ENCODE measurements at regions not wholly inside any gene's neighbourhood (a gene's known extent, or its start where the extent isn't known, plus 50 kb on each side); places are given as distances from the start of the nearest gene placed in this dataset.

DNA sequence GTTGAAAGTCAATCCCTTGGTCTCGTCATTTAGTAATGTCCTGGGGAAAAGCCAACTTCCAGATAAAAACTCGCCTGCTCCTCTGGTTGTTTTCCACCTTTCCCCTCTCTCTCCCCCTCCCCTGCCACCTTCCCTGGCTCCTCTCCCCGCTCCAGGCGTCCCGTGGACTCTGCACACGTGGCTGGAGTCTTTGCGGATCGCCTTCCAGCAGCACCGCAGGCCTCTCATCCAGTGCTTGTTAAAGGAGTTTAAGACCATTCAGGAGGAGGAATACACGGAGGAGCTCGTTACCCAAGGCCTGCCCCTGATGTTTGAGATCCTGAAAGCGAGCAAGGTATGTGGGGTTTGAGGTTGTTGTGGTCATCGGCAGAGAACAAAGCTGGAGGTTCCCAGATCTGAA lies 65.8 kb upstream of the PWP1 start:
- Histone ChIP-seq H3K4me1 (ENCODE audit: control insufficient read depth, insufficient read depth, low read length) (no peaks in the 10 kb centered on the region), H3K9ac (ENCODE audit: low read length in 2 of 2) (no peak overlapping the region), H3K27ac (ENCODE audit: low read length) (no peak overlapping the region), H3K27me3 (ENCODE audit: control insufficient read depth in 1 of 2, insufficient read depth in 2 of 2, low read length in 2 of 2) (peaks cover 3 to 9% of the 10 kb centered on the region in 2 donors), H3K9me3 (ENCODE audit: control insufficient read depth in 2 of 2, low read length in 2 of 2) (peaks cover 6% of the 10 kb centered on the region in 2 donors), H3K4me3 (ENCODE audit: low read length in 2 of 2) (no peak overlapping the region), H3K36me3 (ENCODE audit: control insufficient read depth in 2 of 2, insufficient read depth in 2 of 2, low read length in 2 of 2) (no peaks in the 10 kb centered on the region)

DNA sequence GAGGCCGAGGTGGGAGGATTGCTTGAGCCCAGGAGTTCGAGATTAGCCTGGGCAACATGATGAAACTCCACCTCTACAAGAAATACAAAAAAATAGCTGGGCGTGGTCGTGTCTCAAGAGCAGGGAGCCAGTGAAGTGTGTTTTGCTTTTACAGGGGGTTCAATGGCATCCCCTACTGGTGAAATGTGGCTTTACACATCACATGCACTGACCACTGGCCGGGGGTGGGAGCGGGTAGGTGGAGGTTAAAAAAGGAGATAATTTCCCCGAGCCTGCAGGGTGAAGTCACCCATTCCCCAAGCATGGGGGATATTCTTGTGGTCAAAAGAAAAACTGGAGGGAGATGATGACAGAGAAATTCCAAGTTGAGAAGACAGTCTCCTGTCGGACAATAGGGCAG lies 63.6 kb upstream of the PWP1 start:
- Histone ChIP-seq H3K9ac (ENCODE audit: low read length in 2 of 2) (no peak overlapping the region), H3K9me3 (ENCODE audit: control insufficient read depth in 2 of 2, low read length in 2 of 2) (peaks cover 6 to 16% of the 10 kb centered on the region in 2 donors), H3K4me3 (ENCODE audit: low read length in 2 of 2) (no peak overlapping the region)

DNA sequence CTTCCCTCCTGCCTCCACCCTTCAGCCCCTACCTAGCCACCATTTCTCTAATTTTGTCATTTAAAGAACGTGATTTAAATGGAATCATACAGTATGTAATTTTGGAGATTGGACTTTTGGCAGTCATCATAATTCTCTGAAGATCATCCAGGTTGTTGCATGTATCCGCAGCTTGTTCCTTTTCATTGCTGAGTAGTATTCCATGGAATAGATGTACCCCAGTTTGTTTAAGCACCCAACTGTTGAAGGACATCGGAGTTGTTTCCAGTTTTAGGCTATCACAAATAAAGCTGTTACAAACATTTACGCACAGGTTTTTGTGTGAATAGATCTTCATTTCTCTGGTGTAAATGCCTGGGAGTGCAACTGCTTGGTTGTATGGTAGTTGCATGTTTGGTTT lies 61.1 kb upstream of the PWP1 start:
- Histone ChIP-seq H3K4me1 (ENCODE audit: control insufficient read depth, insufficient read depth, low read length) (no peaks in the 10 kb centered on the region), H3K27me3 (ENCODE audit: control insufficient read depth in 1 of 2, insufficient read depth in 2 of 2, low read length in 2 of 2) (peaks cover 0 to 2% of the 10 kb centered on the region in 2 donors), H3K4me3 (ENCODE audit: low read length in 2 of 2) (no peak overlapping the region), H3K36me3 (ENCODE audit: control insufficient read depth in 2 of 2, insufficient read depth in 2 of 2, low read length in 2 of 2) (no peaks in the 10 kb centered on the region), H3K9me3 (ENCODE audit: control insufficient read depth in 2 of 2, low read length in 2 of 2) (peaks cover 6 to 16% of the 10 kb centered on the region in 2 donors), H3K9ac (ENCODE audit: low read length in 2 of 2) (no peak overlapping the region), H3K27ac (ENCODE audit: low read length) (no peak overlapping the region)

More for the DNA sequence above, 63.6 kb upstream of the PWP1 start:
- peaks cover 3 to 6% of the 10 kb centered on the region in 2 donors for H3K27me3 ChIP-seq (ENCODE audit: control insufficient read depth in 1 of 2, insufficient read depth in 2 of 2, low read length in 2 of 2)
- H3K4me1 ChIP-seq (ENCODE audit: control insufficient read depth, insufficient read depth, low read length): no peaks in the 10 kb centered on the region
- H3K27ac ChIP-seq (ENCODE audit: low read length): no peak overlapping the region
- no peaks in the 10 kb centered on the region for H3K36me3 ChIP-seq (ENCODE audit: control insufficient read depth in 2 of 2, insufficient read depth in 2 of 2, low read length in 2 of 2)

DNA sequence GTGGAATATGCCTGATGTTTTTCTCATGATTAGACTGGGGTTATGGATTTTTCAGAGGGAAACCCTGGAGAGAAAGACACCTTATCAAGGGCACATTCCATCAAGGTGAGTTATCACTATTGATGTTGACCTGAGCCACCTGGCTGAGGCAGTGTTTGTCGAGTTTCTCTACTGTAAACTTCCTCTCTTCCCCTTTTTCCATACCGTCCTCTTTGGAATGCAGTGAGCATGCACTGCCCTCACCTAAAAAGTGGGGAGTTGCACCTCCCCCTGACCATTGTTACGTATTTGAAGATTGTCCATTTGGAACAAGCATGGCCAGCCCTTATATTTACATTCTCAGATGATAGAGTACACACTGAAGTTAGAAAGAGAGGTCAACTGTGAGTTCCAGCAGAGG lies 53.9 kb upstream of the PWP1 start:
- Histone ChIP-seq H3K4me1 (ENCODE audit: control insufficient read depth, insufficient read depth, low read length) (no peaks in the 10 kb centered on the region), H3K36me3 (ENCODE audit: control insufficient read depth in 2 of 2, insufficient read depth in 2 of 2, low read length in 2 of 2) (no peaks in the 10 kb centered on the region), H3K9ac (ENCODE audit: low read length in 2 of 2) (no peak overlapping the region), H3K27me3 (ENCODE audit: control insufficient read depth in 1 of 2, insufficient read depth in 2 of 2, low read length in 2 of 2) (peaks cover 0 to 2% of the 10 kb centered on the region in 2 donors), H3K9me3 (ENCODE audit: control insufficient read depth in 2 of 2, low read length in 2 of 2) (peaks cover 0 to 7% of the 10 kb centered on the region in 2 donors), H3K4me3 (ENCODE audit: low read length in 2 of 2) (no peak overlapping the region), H3K27ac (ENCODE audit: low read length) (no peak overlapping the region)

DNA sequence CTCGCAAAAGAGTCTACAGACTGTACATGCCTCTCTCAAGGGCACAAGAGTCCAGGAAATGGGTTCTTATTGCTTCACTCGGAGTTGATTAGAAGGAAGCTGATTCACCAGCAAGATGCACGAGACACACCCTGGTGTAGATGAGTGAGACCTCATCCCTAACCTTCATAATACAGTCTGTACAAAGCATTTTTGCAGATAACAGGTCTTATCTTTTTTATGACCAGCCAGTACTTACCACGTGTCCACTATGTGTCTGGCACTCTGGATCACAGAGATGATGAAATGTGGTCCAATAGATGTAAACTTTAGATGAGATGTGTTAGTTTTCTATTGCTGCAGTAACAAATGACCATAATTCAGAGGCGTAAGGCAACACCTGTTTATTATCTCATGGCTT lies 53.4 kb upstream of the PWP1 start:
- H3K9ac ChIP-seq (ENCODE audit: low read length in 2 of 2): no peak overlapping the region
- H3K4me1 ChIP-seq (ENCODE audit: control insufficient read depth, insufficient read depth, low read length): no peaks in the 10 kb centered on the region
- peaks cover 0 to 7% of the 10 kb centered on the region in 2 donors for H3K9me3 ChIP-seq (ENCODE audit: control insufficient read depth in 2 of 2, low read length in 2 of 2)
- H3K4me3 ChIP-seq (ENCODE audit: low read length in 2 of 2): no peak overlapping the region
- H3K27me3 ChIP-seq (ENCODE audit: control insufficient read depth in 1 of 2, insufficient read depth in 2 of 2, low read length in 2 of 2): peaks cover 0 to 2% of the 10 kb centered on the region in 2 donors
- H3K27ac ChIP-seq (ENCODE audit: low read length): no peak overlapping the region
- no peaks in the 10 kb centered on the region for H3K36me3 ChIP-seq (ENCODE audit: control insufficient read depth in 2 of 2, insufficient read depth in 2 of 2, low read length in 2 of 2)

DNA sequence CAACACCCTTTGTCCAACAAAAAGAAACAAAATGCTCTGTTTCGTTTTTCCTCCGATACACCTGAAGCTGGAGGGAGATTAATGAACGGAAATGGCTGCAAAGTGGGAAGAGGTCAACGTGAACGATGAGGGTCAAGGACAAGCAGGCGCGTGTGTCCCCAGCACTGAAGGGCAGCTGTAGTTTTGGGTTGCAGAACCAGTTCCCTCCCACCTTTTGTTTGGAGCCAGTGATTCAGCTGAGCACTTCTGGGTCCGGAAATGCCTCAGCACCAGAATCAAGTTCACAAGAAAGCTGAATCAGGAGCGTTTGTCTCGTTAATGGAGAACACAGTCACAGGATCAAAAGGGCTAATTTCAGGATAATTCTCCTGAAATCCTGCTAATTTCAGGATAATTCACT lies 51.1 kb upstream of the PWP1 start:
- peaks cover 4 to 9% of the 10 kb centered on the region in 2 donors for H3K27me3 ChIP-seq (ENCODE audit: control insufficient read depth in 1 of 2, insufficient read depth in 2 of 2, low read length in 2 of 2)
- H3K27ac ChIP-seq (ENCODE audit: low read length): no peak overlapping the region
- no peak overlapping the region for H3K4me3 ChIP-seq (ENCODE audit: low read length in 2 of 2)
- no peaks in the 10 kb centered on the region for H3K4me1 ChIP-seq (ENCODE audit: control insufficient read depth, insufficient read depth, low read length)
- H3K36me3 ChIP-seq (ENCODE audit: control insufficient read depth in 2 of 2, insufficient read depth in 2 of 2, low read length in 2 of 2): no peaks in the 10 kb centered on the region
- peaks cover 0 to 7% of the 10 kb centered on the region in 2 donors for H3K9me3 ChIP-seq (ENCODE audit: control insufficient read depth in 2 of 2, low read length in 2 of 2)
- H3K9ac ChIP-seq (ENCODE audit: low read length in 2 of 2): no peak overlapping the region

DNA sequence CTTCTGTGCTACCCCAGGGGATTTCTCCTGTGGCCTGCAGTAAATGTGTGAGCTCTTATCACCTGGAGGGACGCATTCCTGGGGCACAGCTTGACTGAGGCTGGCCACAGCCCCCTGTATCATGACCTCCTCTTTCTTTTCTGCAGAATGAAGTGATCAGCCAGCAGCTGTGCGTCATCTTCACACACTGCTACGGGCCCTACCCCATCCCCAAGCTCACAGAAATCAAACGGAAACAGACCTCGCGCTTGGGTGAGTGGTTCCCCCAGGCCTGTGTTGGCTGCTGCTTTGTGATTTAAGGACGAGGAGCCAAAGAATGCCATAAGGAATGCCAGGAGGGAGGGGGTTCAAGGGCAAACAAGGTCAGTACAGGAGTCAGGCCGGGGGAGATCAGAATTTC lies 50.5 kb upstream of the PWP1 start:
- H3K4me3 ChIP-seq (ENCODE audit: low read length in 2 of 2): no peak overlapping the region
- no peak overlapping the region for H3K27ac ChIP-seq (ENCODE audit: low read length)
- H3K4me1 ChIP-seq (ENCODE audit: control insufficient read depth, insufficient read depth, low read length): no peaks in the 10 kb centered on the region
- peaks cover 0 to 7% of the 10 kb centered on the region in 2 donors for H3K9me3 ChIP-seq (ENCODE audit: control insufficient read depth in 2 of 2, low read length in 2 of 2)
- H3K27me3 ChIP-seq (ENCODE audit: control insufficient read depth in 1 of 2, insufficient read depth in 2 of 2, low read length in 2 of 2): peaks cover 4 to 9% of the 10 kb centered on the region in 2 donors
- H3K9ac ChIP-seq (ENCODE audit: low read length in 2 of 2): no peak overlapping the region
- H3K36me3 ChIP-seq (ENCODE audit: control insufficient read depth in 2 of 2, insufficient read depth in 2 of 2, low read length in 2 of 2): no peaks in the 10 kb centered on the region
